C4-2B (cell line): ENCODE measurements at regions not wholly inside any gene's neighbourhood (a gene's known extent, or its start where the extent isn't known, plus 50 kb on each side); places are given as distances from the start of the nearest gene placed in this dataset.

Experiments used
- H3K27ac ChIP-seq: fragments of 450-650 bp; 2 replicates; pipeline ENCODE4 v1.5.1; 2017
- ZFX ChIP-seq: fragments of 450-650 bp; IDR thresholded peaks from 2 replicates; pipeline ENCODE4 v1.6.1; 2017
- TF ChIP-seq, protein P1 (sequence below): fragments of 450-650 bp; conservative IDR thresholded peaks from 2 replicates; pipeline ENCODE4 v1.5.1; 2017; ENCODE audit warnings: mild to moderate bottlenecking

DNA sequence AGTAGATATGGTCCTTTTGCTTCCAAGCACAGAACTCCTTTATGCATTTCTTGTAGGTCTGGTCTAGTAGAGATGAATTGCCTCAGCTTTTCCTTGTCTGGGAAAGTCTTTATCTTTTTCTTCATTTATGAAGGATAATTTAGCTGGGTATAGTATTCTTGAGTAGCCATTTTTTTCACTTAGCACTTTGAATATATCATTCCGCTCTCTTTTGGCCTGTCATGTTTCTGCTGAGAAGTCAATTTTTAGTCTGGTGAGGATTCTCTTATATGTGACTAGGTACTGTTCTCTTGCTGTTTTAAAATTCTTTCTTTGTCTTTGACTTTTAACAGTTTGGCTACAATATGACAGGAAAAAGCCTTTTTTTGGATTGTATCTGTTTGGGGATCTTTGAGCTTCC is 68.6 kb upstream of the IMMP2L start:
- H3K27ac ChIP-seq: no peak overlapping the region
- TF ChIP-seq ZFX: no peak
- TF ChIP-seq, protein P1, sequence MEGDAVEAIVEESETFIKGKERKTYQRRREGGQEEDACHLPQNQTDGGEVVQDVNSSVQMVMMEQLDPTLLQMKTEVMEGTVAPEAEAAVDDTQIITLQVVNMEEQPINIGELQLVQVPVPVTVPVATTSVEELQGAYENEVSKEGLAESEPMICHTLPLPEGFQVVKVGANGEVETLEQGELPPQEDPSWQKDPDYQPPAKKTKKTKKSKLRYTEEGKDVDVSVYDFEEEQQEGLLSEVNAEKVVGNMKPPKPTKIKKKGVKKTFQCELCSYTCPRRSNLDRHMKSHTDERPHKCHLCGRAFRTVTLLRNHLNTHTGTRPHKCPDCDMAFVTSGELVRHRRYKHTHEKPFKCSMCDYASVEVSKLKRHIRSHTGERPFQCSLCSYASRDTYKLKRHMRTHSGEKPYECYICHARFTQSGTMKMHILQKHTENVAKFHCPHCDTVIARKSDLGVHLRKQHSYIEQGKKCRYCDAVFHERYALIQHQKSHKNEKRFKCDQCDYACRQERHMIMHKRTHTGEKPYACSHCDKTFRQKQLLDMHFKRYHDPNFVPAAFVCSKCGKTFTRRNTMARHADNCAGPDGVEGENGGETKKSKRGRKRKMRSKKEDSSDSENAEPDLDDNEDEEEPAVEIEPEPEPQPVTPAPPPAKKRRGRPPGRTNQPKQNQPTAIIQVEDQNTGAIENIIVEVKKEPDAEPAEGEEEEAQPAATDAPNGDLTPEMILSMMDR: no peak

DNA sequence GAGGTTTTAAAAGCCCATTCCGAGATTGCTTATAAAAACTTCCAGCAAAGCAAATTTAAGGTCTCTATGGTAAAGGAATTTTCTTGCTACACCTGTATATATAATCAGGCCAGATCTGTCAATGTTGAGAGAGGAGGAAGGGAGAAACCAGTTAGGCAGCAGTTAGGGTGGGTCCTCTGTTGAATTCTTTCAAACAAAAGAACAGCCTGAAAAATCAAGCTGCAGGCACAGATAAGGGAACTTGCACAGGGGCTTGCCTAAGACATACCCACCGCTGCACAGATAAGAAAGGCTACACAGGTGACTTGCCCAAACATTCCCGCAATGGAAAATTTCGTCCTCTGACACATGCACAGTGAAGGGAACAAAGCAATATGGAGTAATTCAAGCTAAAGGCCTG is 59.8 kb upstream of the IMMP2L start:
- TF ChIP-seq ZFX: no peak
- TF ChIP-seq, protein P1: no peak
- H3K27ac ChIP-seq: no peak overlapping the region
